NOMO-1 (cell line): ENCODE measurements at regions not wholly inside any gene's neighbourhood (a gene's known extent, or its start where the extent isn't known, plus 50 kb on each side); places are given as distances from the start of the nearest gene placed in this dataset.

Experiments
- DNase-seq, 2 experiments: peaks; one replicate each; lab custom pipeline; 2025; ENCODE audit not compliant: unreplicated experiment in 2 of 2; lab: John Stamatoyannopoulos, UW

DNA sequence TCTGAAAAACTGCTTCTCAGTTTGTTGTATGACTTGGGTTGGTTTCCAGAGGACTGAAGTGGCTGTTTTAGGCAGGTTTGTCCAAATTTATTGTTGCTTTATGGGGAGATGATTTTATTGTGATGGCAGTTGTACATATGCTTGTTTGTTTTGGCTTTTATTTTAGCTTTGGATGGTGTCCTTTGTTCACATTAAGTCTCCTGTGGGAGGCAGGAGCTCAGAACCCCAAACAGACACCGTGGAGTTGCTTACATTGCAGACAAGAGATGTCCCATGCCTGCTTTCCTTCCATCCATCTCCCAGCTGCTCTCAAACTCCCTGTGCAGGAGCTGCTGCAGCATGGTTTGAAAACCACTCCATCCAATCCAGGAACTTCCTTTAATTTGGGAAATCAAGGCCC is 414.7 kb downstream of the LPIN1 start:
- no peak for DNase-seq

DNA sequence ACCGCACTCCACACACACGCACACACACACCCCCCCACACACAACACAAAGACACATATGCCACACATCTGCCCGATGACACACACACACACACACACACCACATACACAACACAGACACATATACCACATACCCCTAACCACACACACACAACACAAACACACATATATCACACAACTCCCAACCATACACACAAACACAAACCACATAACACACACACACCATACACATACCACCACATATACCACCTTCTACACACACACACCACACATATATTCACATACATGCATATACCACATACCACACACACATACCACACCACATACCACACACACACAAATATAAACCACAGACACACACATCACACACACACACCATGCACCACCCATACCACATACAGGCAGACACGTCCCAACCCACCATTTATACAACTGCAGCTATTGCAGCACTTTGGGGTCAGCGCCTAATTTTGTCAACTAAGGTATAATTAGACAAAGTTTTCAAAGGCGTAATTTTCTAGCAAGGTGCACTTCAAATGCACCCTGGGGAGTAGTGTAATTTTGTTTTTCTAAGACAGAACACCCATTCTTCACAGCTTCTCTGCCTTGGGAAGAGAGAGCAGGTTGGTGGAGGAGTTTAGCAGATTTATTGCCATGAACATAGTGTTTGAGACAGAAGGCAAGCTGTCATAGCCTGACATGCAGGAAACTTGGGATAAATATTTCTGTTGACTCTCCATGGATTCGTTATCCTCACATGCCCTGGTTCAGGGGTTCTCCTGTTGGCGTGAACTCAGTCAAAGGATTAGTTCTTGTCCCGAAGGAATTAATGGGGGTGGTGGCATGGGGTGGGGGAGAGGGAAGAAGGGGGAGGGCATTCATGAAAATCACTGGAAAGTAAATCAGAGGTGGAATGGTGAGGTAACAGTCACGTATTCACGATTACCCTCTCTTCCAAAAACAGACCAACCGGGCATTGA is 416.1 kb downstream of the LPIN1 start:
- DNase-seq = no peak

DNA sequence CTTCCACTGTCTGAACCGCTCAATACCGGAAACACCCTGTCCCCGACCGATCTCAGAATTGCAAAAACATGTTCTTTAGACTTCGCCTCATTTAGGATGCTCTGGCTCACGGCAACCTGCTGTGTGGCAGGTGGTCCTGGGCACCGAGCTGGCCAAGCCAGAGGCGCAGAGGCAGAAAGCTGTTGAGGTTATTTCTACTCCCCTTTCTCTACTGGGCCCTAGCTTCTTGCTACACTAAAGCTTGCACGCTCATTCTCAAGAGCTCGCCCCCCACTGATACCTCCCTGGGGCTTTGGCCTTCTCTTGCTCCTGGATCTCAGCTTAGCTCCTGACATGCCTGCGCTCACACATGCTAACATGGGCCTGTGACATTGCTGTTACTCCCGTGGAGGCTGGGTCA is 417.4 kb downstream of the LPIN1 start:
- no peak for DNase-seq

DNA sequence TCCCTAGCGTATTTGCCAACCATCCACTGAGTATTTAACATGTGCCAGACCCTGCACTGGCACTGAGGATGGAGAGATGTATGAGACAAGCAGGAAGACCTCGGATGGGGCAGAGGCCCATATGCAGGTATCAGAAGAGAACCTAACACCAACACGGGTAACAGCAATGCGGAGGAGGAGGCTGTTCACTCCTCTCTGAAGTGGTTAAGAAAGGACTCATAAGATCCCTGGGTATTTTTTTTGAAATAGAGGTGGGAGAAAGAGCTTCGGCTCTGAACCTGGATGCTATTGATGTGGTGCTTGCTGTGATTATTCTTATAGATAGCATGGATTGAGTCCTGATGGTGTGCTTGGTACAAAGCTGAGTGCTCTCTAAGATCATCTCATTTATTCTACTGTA is 418.3 kb downstream of the LPIN1 start:
- no peak for DNase-seq

DNA sequence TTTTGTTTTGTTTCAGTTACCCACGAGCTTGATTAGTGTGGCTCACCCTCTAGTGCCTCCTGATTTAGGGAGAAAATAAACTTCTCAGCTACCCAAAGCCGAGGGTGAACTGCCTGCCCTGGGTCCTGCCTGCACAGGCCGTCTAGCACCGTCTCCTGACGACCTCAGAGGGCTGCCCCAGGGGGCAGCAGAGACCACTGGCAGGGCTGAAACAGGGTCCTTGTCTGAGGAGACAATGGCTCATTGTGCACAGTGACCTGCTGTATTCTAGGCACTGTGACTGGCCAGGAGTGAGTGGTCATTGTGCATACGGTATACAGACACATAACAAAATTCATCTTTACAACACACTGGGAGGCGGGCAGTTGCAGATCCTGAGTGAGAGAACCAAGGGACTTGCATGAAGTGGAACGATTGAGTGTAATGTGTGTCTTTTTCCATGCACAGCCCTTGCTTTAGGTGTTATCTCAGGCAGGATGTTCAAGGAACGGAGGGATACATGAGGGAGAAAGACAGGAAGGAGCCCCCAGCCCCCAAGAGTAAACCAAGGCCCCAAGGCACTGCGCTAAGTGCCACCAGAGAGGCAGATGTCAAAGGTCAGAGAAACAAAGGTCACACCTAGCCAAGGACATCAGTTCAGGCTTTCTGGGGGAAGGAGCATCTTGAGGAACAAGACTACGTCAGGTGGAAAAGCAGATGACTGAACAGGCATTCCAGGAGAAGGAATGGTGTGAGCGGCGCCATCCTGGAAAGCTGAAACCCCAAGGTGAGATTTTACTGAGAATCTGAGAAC is 421.3 kb downstream of the LPIN1 start:
- DNase-seq = no peak

DNA sequence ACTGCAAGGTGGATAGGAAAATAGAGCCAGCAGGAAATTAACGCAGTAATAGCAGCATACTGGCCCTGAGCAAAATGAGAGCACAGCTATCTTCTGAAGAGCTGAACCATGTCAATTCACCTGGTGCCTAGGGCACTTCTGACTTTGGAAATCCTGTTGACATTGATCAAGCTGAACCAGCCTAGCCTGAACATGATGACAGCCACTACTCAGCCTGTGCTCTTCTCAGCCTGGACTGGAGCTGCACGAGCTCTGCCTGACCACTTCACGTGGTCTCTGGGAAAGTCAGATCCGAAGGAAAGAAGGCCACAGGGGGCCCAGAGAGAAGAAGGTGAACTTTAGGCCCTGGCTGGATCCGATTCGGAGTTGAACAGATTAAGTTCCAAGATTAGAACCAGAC is 421.9 kb downstream of the LPIN1 start:
- no peak for DNase-seq

DNA sequence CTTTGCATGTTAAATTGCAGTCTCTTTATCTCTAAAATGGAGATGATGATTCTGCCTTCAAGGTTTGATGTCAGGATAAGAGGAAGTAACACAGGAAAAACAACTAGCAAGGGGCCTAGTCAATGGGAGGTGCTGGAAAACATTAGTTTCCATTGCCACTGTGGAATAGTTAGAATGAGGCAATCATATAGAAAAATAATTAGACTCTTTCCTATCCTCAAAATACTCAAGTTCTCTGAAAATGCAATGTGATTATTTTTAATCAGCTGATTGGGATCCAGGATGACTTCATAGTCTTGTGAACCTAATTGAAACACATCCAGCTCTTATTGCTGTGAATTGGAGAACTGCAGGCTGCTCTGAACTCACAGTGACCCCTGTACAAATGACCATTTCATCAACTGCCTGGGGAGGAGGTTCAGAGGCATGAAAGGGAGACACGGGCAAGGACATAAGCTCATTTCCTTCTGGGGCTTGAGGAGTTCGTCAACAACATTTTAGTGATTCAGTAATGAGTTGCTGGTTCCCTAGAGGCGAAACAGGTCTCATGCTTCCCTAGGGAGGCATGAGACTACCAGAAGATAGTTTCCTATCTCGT is 422.5 kb downstream of the LPIN1 start:
- DNase-seq = peak; percentile 2 to 33

DNA sequence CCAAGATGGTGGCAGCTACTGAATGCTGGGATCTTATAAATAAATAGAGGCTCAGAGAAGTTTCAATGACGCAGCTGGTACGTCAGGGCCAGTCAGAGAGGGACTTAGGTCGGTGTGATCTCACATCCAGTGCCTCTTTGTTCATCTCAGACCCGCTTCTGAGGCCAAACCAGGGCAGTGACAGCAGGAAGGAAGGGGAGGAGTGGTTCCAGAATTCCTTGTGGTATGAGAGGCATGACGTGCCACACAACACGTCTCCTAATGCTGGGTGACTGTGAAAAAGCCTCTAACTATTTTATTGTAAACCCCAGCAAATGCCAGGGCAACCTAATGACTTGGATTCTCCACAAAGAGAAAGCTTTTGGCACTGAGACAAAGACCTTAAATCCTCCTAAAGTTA is 423.3 kb downstream of the LPIN1 start:
- no peak for DNase-seq

DNA sequence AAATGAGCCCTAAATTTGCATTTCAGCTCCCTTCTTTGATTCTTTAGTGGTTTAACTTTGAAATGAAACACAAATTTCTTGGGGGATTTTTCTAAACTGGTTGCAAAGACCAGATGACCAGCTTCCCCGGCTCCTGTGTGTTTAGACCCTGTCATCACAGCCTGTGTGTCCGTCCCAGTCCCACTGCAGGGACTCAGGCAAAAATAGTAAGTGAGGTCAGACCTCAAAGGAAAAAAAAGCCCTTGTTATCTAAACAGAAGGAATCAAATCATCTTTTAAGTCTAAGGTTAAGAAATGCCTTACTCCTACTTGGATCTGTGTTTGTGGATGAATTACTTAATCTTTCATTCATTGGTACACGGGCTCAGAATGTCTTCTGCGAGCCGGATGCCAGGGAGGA is 423.7 kb downstream of the LPIN1 start:
- no peak for DNase-seq

DNA sequence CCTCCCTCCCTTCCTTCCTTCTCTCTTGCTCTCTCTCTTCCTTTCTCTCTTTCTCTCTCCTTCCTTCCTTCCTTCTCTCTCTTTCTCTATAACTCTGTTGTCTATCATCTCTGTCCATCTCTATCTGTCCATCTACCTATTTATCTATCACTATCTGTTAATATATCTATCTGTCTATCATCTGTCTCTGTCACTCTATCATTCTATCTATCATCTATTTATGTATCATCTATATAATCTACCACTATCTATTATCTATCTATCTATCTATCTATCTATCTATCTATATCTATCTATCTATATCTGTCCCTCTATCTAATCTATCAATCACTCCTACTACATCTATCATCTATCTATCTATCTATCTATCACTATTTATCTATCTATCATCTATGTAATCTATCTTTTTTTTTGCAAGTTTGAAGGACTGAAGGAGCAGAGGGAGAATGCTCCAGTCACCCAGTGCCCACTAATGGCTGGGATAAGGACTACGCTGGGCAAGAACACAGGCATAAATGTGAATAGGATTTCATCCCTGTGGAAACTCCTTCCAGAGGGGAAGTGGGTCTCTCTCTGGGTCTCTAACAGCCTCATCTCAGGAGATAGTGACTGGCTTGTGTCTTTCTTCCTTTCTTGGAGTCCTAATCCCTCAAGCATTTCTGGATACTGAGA is 427.0 kb downstream of the LPIN1 start:
- DNase-seq = no peak

DNA sequence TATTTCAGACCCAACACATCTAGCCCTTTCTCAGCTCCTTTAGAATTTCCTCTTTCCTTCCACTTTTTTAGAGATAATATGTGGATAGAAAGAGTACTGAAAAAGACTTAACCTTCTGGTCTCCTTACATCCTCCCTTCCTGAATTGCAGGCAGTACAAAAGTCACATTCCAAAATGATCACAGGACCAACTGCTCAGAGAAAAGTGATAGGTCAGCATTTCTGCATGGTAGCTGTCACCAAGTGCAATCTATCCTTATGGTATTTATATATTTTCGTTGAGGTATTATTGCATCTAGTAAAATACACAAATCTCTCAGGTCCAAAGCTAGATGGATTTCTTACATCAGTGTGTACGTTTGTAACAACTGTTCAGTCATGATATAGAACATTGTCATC is 427.5 kb downstream of the LPIN1 start:
- no peak for DNase-seq

DNA sequence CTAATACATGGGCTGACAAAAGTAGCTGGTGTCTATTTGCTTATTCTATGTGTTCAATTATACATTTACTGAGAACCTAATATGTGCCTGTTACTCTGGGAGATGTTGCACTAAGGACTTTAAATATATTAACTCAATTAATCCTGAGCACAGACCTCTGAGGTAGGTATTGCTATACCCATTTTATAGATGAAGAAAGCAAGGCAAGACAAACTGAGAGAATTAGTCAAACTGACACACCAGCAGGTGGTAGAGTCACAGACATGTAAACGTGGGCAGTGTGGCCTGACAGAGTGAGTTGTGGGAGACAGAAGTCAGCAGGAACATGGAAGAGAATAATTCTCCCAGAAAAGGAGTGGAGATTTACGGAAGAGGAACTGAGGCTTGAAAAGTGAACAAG is 428.9 kb downstream of the LPIN1 start:
- DNase-seq = no peak

DNA sequence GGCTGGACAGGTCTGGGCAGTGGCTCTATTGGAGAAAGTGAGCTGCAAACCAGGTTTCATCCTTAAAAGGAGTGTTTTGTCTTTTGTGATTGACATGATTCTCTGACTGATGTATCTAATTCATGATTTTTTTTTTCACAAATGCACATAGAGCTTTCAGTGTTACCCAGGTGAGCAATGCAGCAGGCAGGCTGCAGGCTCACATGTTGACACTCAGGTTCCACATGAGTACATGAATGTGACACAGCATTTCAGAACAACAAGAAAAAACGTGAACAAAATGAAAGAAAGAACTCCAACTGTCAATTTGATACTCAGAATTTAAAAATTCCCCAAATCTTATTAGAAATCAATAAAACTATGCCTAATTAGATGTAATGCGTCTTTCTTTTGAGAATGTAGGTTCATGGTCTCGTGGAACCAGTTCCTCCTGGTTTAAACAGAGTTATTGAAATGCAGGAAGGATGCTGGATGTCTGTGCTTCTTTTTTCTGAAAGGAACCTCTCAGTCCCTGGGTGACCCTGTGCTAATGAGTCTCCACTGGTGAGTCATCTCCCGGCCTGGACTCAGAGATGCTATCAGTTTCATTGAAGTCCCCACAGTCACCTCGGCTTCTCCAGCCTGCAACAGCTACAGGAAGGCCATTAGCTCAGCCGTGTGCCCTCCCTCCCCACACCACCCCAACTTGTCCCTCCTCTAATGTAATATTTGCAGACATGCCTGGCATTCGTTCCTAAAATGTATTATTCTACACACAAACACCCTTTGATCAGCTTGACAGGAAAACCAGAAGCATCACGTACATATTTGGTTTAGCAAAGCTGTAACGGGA is 430.4 kb downstream of the LPIN1 start:
- peak; percentile 26 to 49 for DNase-seq

DNA sequence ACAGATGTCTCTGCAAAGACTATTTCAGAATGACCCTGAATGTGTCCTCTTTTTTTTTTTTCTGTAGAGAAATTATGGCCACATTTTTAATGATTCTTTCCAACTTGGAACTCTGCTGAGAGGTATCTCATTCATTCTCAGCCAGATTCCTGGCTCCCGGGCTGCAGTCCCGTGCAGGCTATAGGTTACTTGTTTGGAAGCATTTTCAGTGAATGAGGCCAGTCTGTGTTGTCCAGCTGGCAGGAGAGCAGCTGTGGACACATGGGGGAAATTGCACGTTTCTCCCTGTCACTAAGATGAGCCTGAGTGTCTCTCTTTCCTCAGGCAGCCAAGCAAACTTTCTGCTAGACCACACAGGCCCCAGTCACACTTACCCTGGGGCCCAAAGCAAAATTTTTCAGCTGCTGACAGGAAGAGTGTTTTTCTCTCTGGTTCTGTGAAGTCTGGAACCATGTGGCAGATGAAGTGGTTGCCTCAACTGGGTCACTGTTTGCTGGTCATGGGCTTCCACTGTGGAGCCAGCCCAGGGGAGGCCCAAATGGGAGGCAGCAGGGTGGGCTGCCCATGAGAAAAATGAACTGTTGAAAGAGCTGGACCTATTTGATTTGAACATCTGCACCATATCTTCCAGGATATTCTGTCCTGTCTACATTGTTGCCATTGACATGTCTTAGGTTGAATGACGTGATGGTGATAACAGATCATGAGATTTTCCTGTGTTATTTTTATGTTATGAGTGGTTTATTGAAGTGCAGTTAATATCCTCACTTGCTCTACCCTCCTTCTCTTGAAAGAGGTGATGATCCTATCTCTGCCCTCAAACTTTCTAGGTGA is 431.2 kb downstream of the LPIN1 start:
- DNase-seq = no peak

DNA sequence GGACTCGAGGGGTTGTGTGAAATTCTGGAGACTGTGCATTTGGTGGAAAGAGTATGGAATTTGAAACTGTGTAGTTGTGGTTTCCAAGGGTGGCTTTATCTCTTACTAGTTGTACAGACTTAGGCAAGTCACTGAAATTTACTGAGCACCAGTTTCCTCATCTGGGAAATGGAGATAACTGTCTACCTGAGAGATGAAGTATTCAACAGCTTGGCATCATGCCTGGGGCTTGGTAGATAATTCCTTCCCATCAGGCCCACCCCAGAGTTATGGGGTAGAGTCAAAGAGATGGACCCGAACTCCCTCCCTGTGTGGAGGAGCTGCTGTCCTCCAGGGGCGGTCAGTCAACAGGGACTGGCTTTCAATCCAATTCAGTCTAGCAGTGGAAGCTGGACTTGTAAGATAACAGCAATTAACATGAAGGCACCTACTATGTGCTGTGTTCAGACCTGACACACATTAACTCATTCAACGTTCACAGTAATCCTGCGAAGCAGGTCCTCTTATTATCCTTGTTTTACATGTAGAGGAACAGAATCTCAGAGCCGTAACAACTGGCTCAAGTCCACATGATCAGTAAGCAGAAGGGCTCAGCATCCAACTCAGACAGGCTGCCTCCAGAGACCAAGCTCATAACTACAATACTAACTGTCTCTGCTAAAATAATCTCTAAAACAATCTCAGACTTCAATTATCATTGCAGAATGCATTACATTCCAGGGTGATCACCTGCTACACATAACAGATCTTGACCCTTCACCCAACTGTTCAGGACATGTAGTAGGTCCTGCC is 432.1 kb downstream of the LPIN1 start:
- no peak for DNase-seq

DNA sequence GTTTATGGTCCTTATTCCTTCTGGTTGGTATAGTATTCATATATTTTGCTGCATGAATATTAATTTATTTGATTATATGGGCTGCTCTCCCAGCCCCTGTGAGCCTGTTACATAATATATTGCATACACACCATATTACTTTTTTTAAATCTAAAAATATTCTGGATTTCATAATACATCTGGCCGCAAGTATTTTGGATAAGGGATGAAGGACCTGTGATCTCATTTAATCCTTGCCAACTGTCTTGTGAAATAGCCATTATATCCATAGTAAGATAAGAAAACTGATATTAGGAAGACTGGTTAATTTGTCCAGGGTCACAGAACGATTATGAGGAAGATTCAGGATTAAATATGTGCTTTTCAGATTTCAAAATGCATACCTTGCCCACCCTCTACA is 433.6 kb downstream of the LPIN1 start:
- peak in 1 of 2 experiments; percentile 1 for DNase-seq

DNA sequence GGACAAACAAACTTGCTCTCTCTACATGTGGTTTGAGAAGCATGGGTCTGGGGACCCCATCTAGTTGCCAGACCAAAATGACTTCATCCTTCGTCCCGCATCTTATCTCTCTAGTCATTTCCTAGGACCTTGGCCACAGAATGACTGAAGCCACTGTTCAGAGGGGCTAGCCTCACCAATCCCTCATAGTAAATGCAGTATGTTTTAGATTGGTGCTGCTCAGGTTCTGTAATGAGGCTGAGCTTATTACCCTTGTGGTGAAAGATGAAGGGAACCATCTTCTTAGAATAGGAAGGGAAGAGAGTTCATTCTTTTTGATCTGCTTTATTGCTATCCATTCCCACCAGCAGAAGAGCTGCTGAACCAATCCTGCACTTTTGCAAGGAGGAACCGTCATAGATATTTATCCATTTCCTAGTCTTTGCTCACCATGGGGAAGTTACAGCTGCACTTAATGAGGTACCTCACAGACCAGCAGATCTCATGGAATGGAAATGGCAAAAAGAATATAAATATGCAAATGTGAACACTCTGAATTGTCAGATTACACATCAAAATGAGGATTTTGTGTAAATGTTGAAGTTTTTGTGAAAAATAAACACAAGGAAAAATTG is 436.7 kb downstream of the LPIN1 start:
- DNase-seq = peak; percentile 20 to 43

DNA sequence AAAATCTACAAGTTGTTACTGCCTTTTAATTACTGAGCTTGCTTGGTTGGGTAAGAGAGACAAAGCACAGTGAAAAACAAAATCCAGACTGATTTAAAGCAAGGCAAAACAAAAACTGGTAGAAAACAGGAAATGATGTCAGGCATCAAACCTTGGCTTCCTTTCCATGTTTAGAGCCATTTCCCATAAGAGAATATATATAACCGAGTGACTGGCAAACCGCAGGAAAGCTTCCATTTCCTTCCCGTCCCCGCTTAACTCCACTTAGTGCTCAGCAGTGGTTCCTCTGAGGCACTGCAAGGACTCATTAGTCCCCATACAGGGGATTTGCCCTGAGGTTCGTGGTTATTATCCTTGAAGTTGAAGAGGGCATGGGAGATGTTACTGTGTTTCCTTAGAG is 446.3 kb downstream of the LPIN1 start:
- DNase-seq = peak in 1 of 2 experiments; percentile 5
